Naive thymus-derived CD4-positive, alpha-beta T cell (primary cell): ENCODE measurements at regions not wholly inside any gene's neighbourhood (a gene's known extent, or its start where the extent isn't known, plus 50 kb on each side); places are given as distances from the start of the nearest gene placed in this dataset.
A peak's percentile ranks its signal among the peaks of the same experiment; 100 is the strongest.

ENCODE experiments used
- ATAC-seq: fragments of 150-1000 bp; cut with Tn5 transposase; 2 replicates; pipeline ENCODE4 v1.10.0; 2021; ENCODE audit warnings: mild to moderate bottlenecking, moderate library complexity
- CTCF ChIA-PET: fragments of 350-600 bp; sonication (Branson Sonifier 250); formaldehyde crosslinking; loops from one replicate; lab custom pipeline; 2021; ENCODE audit warnings: antibody characterized with exemption; lab: Charles Lee
- POLR2A ChIA-PET: fragments of 350-600 bp; sonication (Branson Sonifier 250); formaldehyde crosslinking; loops from one replicate; lab custom pipeline; 2021; ENCODE audit warnings: antibody characterized with exemption, inconsistent platforms; lab: Charles Lee
- DNase-seq, 9 donors: peaks; one replicate each; pipeline versions ENCODE4 v3.0.0 to v3.0.0-alpha.2; 2020 to 2022; ENCODE audit warnings: mixed read lengths in 1 of 9
- H3K27ac ChIP-seq: one replicate; pipeline ENCODE4 v1.7.0; 2013; ENCODE audit warnings: mild to moderate bottlenecking, low read depth, low read length, moderate library complexity
- H3K27me3 ChIP-seq, 2 donors: one replicate each; pipeline ENCODE4 v1.7.0; 2013; ENCODE audit warnings: low read length in 2 of 2, mild to moderate bottlenecking in 2 of 2, moderate library complexity in 2 of 2; ENCODE audit not compliant: control insufficient read depth in 2 of 2, insufficient read depth in 2 of 2
- H3K36me3 ChIP-seq, 3 experiments: 1 replicate in 2 of 3; 2 replicates in 1 of 3; pipeline ENCODE4 v1.7.0; 2013; ENCODE audit warnings: low read length in 3 of 3, mild to moderate bottlenecking in 3 of 3, moderate library complexity in 1 of 3; ENCODE audit not compliant: insufficient read depth in 3 of 3, control insufficient read depth in 2 of 3
- H3K4me1 ChIP-seq, 2 donors: one replicate each; pipeline ENCODE4 v1.7.0; 2013; ENCODE audit warnings: low read length in 2 of 2, mild to moderate bottlenecking in 2 of 2, moderate library complexity in 1 of 2; ENCODE audit not compliant: control insufficient read depth in 2 of 2, insufficient read depth in 2 of 2
- H3K4me3 ChIP-seq: 2 replicates; pipeline ENCODE4 v1.7.0; 2013; ENCODE audit warnings: mild to moderate bottlenecking, low read length
- H3K9me3 ChIP-seq, 3 experiments: 1 replicate in 2 of 3; 2 replicates in 1 of 3; pipeline ENCODE4 v1.7.0; 2013; ENCODE audit warnings: low read length in 3 of 3; ENCODE audit not compliant: control insufficient read depth in 2 of 3
- H3K27ac Mint-ChIP-seq, 9 donors: one replicate each; pipeline ENCODE4 v1.8.0; 2020 to 2022; ENCODE audit warnings: mixed read lengths in 9 of 9, mild to moderate bottlenecking in 8 of 9, moderate library complexity in 5 of 9, inconsistent platforms in 2 of 9
- H3K27me3 Mint-ChIP-seq, 5 donors: one replicate each; pipeline ENCODE4 v1.8.0; 2021 to 2022; ENCODE audit warnings: mixed read lengths in 5 of 5, mild to moderate bottlenecking in 1 of 5
- H3K36me3 Mint-ChIP-seq, 5 donors: one replicate each; pipeline ENCODE4 v1.8.0; 2020 to 2022; ENCODE audit warnings: mixed read lengths in 5 of 5, mild to moderate bottlenecking in 3 of 5, inconsistent platforms in 1 of 5
- H3K4me1 Mint-ChIP-seq, 7 donors: one replicate each; pipeline ENCODE4 v1.8.0; 2020 to 2022; ENCODE audit warnings: mixed read lengths in 7 of 7, mild to moderate bottlenecking in 3 of 7, inconsistent platforms in 1 of 7
- H3K4me3 Mint-ChIP-seq, 10 donors: one replicate each; pipeline ENCODE4 v1.8.0; 2020 to 2022; ENCODE audit warnings: mild to moderate bottlenecking in 10 of 10, mixed read lengths in 10 of 10, moderate library complexity in 6 of 10, inconsistent platforms in 2 of 10
- H3K9me3 Mint-ChIP-seq, 11 donors: one replicate each; pipeline ENCODE4 v1.8.0; 2020 to 2022; ENCODE audit warnings: mixed read lengths in 11 of 11, mild to moderate bottlenecking in 4 of 11, inconsistent platforms in 1 of 11, moderate library complexity in 1 of 11
- intact Hi-C, 2 donors: fragments of 100-400 bp; cut with micrococcal nuclease; formaldehyde crosslinking; loops; one replicate each; pipeline ENCODE4 v1.15.1; 2023

DNA sequence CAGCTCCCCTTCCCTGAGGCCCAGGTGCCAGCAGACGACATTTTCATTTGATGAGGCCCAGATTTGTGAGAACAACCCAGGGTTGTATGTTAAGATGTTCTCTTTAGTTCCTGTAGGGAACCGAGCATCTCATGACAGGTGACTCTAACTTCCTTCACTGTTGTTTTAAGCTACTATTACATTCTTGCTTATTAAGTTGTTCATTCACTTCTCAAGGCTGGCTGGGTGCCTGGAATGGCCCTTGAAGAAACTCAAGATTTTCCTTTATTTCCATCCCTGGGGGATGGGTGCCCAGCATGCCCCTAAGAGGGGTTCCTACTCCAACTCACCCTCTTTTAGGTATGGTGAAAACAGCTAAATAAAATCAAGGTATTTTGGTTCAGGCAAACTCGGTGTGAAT is 111.5 kb upstream of the SYNDIG1 start:
- H3K4me3 Mint-ChIP-seq = no peak overlapping the region
- intact Hi-C loops = no loop called here
- H3K27me3 Mint-ChIP-seq = peaks cover 0 to 5% (median under 1%) of the 10 kb centered on the region in 5 donors
- Histone ChIP-seq H3K4me3 (no peak overlapping the region), H3K4me1 (no peaks in the 10 kb centered on the region), H3K9me3 (peaks cover 0 to 10% (median 0%) of the 10 kb centered on the region in 3 experiments), H3K36me3 (no peaks in the 10 kb centered on the region), H3K27ac (no peak overlapping the region), H3K27me3 (no peaks in the 10 kb centered on the region)
- peaks cover 0 to 5% (median 0%) of the 10 kb centered on the region in 7 donors for H3K4me1 Mint-ChIP-seq
- POLR2A ChIA-PET = no interaction called here
- ATAC-seq = no peak
- CTCF ChIA-PET = no interaction called here
- no peak for DNase-seq
- H3K27ac Mint-ChIP-seq = no peak overlapping the region
- H3K9me3 Mint-ChIP-seq = peaks cover 0 to 25% (median 10%) of the 10 kb centered on the region in 11 donors
- H3K36me3 Mint-ChIP-seq = peaks cover 1 to 6% (median 4%) of the 10 kb centered on the region in 5 donors

DNA sequence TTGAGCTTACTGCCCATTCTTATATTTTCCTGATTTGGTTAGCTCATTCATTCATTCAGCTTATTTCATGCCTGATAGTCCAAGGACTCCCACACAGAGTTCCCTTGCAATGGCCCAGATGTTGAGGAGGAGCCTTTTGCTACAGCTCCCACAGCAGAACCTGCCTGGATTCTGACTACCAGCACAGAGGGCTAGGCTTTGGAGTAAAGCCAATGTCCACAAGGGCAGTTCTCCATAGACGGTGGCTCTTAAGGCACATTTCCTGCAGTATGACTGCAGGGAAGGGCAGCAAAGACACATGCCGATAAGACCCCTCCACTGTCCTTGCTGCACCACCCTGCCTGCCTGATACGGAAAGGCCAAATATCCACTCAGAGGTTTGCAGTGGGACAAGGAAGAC is 112.3 kb upstream of the SYNDIG1 start:
- intact Hi-C loops = no loop called here

GRCh38 chr20:24353135-24353690 is 116.2 kb upstream of the SYNDIG1 start:
- Mint-ChIP-seq H3K4me3 (no peak overlapping the region), H3K27me3 (peaks cover 0 to 5% (median 0%) of the 10 kb centered on the region in 5 donors), H3K9me3 (no peaks in the 10 kb centered on the region), H3K4me1 (no peaks in the 10 kb centered on the region), H3K27ac (no peak overlapping the region), H3K36me3 (no peaks in the 10 kb centered on the region)
- intact Hi-C loops = no loop called here
- no peak overlapping the region for H3K27ac ChIP-seq
- ATAC-seq (no peak), DNase-seq (no peak)
- H3K4me1 ChIP-seq = no peaks in the 10 kb centered on the region
- ChIA-PET CTCF (no interaction called here), POLR2A (interaction anchor here (0.6 to 0.7 kb wide), 2 partner anchors 83 to 429 kb away, joined by 3 read pairs; no protein-coding TSS in a partner anchor)
- no peaks in the 10 kb centered on the region for H3K36me3 ChIP-seq
- no peaks in the 10 kb centered on the region for H3K9me3 ChIP-seq
- H3K4me3 ChIP-seq = no peak overlapping the region
- no peaks in the 10 kb centered on the region for H3K27me3 ChIP-seq

More for the DNA sequence above, 112.3 kb upstream of the SYNDIG1 start:
- Mint-ChIP-seq H3K36me3 (peaks cover 1 to 5% (median 4%) of the 10 kb centered on the region in 5 donors), H3K4me1 (no peaks in the 10 kb centered on the region), H3K4me3 (no peak overlapping the region), H3K27me3 (peaks cover 0 to 5% (median 0%) of the 10 kb centered on the region in 5 donors), H3K9me3 (peaks cover 0 to 17% (median 7%) of the 10 kb centered on the region in 11 donors), H3K27ac (peak overlapping the region in 1 of 9 donors; percentile 8)
- no peak overlapping the region for H3K4me3 ChIP-seq
- H3K9me3 ChIP-seq = peaks cover 0 to 7% (median 0%) of the 10 kb centered on the region in 3 experiments
- CTCF ChIA-PET = no interaction called here
- H3K27me3 ChIP-seq = no peaks in the 10 kb centered on the region
- H3K36me3 ChIP-seq = no peaks in the 10 kb centered on the region
- DNase-seq (no peak), ATAC-seq (no peak)
- POLR2A ChIA-PET = no interaction called here
- no peak overlapping the region for H3K27ac ChIP-seq
- H3K4me1 ChIP-seq = no peaks in the 10 kb centered on the region

- Histone ChIP-seq H3K27ac (no peak overlapping the region), H3K9me3 (no peaks in the 10 kb centered on the region), H3K4me3 (no peak overlapping the region), H3K36me3 (no peaks in the 10 kb centered on the region), H3K27me3 (no peaks in the 10 kb centered on the region), H3K4me1 (no peaks in the 10 kb centered on the region)
- intact Hi-C loops = no loop called here
- ATAC-seq (no peak), DNase-seq (no peak)
- Mint-ChIP-seq H3K4me3 (no peak overlapping the region), H3K9me3 (no peaks in the 10 kb centered on the region), H3K36me3 (no peaks in the 10 kb centered on the region), H3K4me1 (no peaks in the 10 kb centered on the region), H3K27me3 (no peaks in the 10 kb centered on the region), H3K27ac (no peak overlapping the region)
- ChIA-PET CTCF (no interaction called here), POLR2A (no interaction called here)
Measured at GRCh38 chr20:24350923-24351368, 118.5 kb upstream of the SYNDIG1 start.

DNA sequence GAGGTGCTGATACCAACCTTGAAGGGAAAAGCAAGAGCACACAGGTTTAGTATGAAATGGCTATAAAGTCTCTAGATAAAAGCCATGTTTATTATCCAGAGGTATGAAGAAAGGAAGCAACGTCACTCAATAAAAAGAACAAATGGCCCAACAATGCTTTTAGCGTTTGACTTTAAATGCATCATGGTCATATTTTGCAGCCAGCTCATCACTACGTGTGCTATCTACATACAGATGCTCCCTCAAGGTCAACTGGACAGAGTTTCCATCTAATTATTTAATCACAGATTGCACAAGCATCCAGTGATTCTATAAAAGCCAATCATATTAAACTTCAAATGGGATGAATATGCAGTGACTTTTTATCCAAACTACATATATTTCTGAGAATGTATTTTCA is 127.6 kb upstream of the SYNDIG1 start:
- POLR2A ChIA-PET = no interaction called here
- no peak overlapping the region for H3K27ac Mint-ChIP-seq

DNA sequence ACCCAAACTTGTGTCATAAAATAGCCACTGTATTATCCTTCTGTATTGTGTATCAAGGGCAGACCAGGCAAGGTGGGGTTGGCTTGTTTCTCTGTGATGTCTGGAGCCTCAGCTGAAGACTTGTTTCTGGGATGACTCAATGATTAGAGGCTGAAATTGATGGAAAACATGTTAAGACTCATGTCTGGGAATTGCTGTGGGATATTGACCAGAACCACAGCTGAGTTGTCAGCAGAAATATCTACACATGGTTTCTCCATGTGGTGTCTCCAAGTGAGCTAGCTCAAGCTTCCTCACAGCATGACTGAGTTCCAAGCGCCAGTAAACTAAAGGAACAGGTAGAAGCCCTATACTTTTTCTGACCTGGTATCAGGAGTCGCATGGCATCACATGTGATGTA is 128.5 kb upstream of the SYNDIG1 start:
- Mint-ChIP-seq H3K27me3 (peaks cover 0 to 6% (median 0%) of the 10 kb centered on the region in 5 donors), H3K36me3 (no peaks in the 10 kb centered on the region), H3K27ac (no peak overlapping the region), H3K4me1 (peaks cover 0 to 12% (median 4%) of the 10 kb centered on the region in 7 donors), H3K4me3 (no peak overlapping the region), H3K9me3 (no peaks in the 10 kb centered on the region)
- ATAC-seq (no peak), DNase-seq (no peak)
- no peaks in the 10 kb centered on the region for H3K4me1 ChIP-seq
- no peaks in the 10 kb centered on the region for H3K36me3 ChIP-seq
- no peak overlapping the region for H3K27ac ChIP-seq
- ChIA-PET POLR2A (no interaction called here), CTCF (no interaction called here)
- H3K9me3 ChIP-seq = no peaks in the 10 kb centered on the region
- H3K27me3 ChIP-seq = no peaks in the 10 kb centered on the region
- no peak overlapping the region for H3K4me3 ChIP-seq
- intact Hi-C loops = no loop called here

More for the DNA sequence above, 127.6 kb upstream of the SYNDIG1 start:
- no peak overlapping the region for H3K4me3 ChIP-seq
- Mint-ChIP-seq H3K4me1 (peaks cover 0 to 10% (median 4%) of the 10 kb centered on the region in 7 donors), H3K36me3 (no peaks in the 10 kb centered on the region), H3K4me3 (no peak overlapping the region), H3K9me3 (no peaks in the 10 kb centered on the region), H3K27me3 (peaks cover 0 to 6% (median 0%) of the 10 kb centered on the region in 5 donors)
- H3K27ac ChIP-seq = no peak overlapping the region
- H3K36me3 ChIP-seq = no peaks in the 10 kb centered on the region
- H3K27me3 ChIP-seq = no peaks in the 10 kb centered on the region
- DNase-seq (no peak), ATAC-seq (no peak)
- CTCF ChIA-PET = no interaction called here
- no peaks in the 10 kb centered on the region for H3K4me1 ChIP-seq
- intact Hi-C loops = no loop called here
- no peaks in the 10 kb centered on the region for H3K9me3 ChIP-seq

DNA sequence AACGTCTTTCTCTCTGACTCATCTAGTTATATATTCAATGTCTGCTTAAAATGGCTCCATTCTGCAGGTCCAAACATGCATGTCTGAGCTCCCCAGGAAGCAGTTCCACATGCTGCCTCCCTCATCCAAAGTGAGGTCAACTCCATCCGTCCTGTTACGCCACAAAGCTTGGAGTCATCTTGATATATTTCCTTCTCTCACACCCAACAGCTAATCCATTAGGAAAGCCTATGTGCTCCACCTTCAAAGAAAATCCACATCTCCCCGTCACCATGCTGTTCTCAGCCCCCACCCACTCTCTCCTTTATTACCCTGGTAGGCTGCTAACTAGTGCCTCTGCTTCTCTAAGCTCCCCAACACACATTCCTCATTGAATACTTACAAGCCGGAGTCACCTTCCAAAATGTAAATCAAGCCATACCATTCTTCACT is 130.2 kb upstream of the SYNDIG1 start:
- CTCF ChIA-PET = interaction anchor here (0.6 kb wide), 1 partner anchor 465 kb away, joined by 3 read pairs; no protein-coding TSS in a partner anchor

More for the DNA sequence above, 130.2 kb upstream of the SYNDIG1 start:
- H3K36me3 ChIP-seq = no peaks in the 10 kb centered on the region
- Mint-ChIP-seq H3K4me1 (peaks cover 0 to 12% (median 4%) of the 10 kb centered on the region in 7 donors), H3K27me3 (peaks cover 0 to 5% (median 0%) of the 10 kb centered on the region in 5 donors), H3K27ac (peak overlapping the region in 1 of 9 donors; percentile 17), H3K36me3 (no peaks in the 10 kb centered on the region), H3K4me3 (no peak overlapping the region), H3K9me3 (no peaks in the 10 kb centered on the region)
- DNase-seq (no peak), ATAC-seq (no peak)
- no peak overlapping the region for H3K27ac ChIP-seq
- no peak overlapping the region for H3K4me3 ChIP-seq
- H3K9me3 ChIP-seq = no peaks in the 10 kb centered on the region
- no peaks in the 10 kb centered on the region for H3K27me3 ChIP-seq
- intact Hi-C loops = no loop called here
- no peaks in the 10 kb centered on the region for H3K4me1 ChIP-seq
- POLR2A ChIA-PET = no interaction called here
